ENCODE measurements at regions not wholly inside any gene's neighbourhood (a gene's known extent, or its start where the extent isn't known, plus 50 kb on each side); places are given as distances from the start of the nearest gene placed in this dataset.

DNA sequence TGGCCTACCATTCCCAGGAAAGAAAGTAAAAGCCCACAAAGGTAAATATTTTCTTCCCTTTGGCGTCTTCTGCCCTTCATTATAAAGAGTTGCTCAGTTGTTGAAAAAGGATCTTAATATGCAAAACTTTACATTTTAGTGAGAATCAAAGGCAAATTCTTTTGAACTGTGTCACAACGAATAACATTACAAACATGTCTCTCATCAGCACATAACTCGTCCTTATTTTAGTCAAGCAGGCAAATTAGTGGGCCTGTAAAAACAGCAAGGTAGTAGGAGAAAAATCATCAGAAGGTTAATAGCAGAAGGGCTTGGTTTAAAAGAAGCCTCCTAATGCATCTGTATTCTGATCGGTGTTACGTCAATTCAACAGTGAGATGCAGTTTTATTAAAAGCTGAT lies 647.3 kb upstream of the DIPK2B start:
- Histone ChIP-seq H3K27ac (replicated peaks) (no peak overlapping the region), H3K27me3 (ENCODE audit: insufficient read depth, poor library complexity, severe bottlenecking) (no peaks in the 10 kb centered on the region), H3K4me3 (replicated peaks; ENCODE audit: insufficient read depth, low read length) (no peak overlapping the region)
- TF ChIP-seq, protein P1, sequence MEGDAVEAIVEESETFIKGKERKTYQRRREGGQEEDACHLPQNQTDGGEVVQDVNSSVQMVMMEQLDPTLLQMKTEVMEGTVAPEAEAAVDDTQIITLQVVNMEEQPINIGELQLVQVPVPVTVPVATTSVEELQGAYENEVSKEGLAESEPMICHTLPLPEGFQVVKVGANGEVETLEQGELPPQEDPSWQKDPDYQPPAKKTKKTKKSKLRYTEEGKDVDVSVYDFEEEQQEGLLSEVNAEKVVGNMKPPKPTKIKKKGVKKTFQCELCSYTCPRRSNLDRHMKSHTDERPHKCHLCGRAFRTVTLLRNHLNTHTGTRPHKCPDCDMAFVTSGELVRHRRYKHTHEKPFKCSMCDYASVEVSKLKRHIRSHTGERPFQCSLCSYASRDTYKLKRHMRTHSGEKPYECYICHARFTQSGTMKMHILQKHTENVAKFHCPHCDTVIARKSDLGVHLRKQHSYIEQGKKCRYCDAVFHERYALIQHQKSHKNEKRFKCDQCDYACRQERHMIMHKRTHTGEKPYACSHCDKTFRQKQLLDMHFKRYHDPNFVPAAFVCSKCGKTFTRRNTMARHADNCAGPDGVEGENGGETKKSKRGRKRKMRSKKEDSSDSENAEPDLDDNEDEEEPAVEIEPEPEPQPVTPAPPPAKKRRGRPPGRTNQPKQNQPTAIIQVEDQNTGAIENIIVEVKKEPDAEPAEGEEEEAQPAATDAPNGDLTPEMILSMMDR (IDR thresholded peaks at IDR 0.05; ENCODE audit: insufficient read depth, low read length) = no peak
- TF ChIP-seq POLR2AphosphoS5 (IDR thresholded peaks at IDR 0.05; ENCODE audit: low read depth) = no peak
- TF ChIP-seq, protein P2, sequence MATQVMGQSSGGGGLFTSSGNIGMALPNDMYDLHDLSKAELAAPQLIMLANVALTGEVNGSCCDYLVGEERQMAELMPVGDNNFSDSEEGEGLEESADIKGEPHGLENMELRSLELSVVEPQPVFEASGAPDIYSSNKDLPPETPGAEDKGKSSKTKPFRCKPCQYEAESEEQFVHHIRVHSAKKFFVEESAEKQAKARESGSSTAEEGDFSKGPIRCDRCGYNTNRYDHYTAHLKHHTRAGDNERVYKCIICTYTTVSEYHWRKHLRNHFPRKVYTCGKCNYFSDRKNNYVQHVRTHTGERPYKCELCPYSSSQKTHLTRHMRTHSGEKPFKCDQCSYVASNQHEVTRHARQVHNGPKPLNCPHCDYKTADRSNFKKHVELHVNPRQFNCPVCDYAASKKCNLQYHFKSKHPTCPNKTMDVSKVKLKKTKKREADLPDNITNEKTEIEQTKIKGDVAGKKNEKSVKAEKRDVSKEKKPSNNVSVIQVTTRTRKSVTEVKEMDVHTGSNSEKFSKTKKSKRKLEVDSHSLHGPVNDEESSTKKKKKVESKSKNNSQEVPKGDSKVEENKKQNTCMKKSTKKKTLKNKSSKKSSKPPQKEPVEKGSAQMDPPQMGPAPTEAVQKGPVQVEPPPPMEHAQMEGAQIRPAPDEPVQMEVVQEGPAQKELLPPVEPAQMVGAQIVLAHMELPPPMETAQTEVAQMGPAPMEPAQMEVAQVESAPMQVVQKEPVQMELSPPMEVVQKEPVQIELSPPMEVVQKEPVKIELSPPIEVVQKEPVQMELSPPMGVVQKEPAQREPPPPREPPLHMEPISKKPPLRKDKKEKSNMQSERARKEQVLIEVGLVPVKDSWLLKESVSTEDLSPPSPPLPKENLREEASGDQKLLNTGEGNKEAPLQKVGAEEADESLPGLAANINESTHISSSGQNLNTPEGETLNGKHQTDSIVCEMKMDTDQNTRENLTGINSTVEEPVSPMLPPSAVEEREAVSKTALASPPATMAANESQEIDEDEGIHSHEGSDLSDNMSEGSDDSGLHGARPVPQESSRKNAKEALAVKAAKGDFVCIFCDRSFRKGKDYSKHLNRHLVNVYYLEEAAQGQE (IDR thresholded peaks at IDR 0.05; ENCODE audit: insufficient replicate concordance, low read depth) = no peak
- TF ChIP-seq GABPA (IDR thresholded peaks at IDR 0.05; ENCODE audit: low read depth) = no peak
- no peak for TF ChIP-seq SPI1 (IDR thresholded peaks at IDR 0.05; ENCODE audit: borderline replicate concordance, low read depth)
- DNase-seq (ENCODE audit: low read depth in 1 of 2, low spot score in 1 of 2) = no peak

DNA sequence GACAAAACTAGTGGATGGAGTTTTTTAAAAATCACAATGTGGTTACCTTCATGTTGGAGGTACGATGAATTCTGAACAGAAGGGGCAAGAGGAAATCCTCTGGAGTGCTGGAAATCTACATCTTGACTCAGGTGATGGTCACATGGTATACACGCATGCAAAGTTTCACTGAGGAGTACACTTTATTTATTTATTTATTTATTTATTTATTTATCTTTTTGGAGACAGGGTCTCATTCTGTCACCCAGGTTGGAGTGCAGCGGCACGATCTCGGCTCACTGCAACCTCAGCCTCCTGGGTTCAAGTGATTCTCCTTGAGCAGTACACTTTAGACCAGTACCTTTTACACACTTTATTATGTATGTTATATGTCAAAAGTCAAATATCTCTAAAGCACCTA lies 645.7 kb upstream of the DIPK2B start:
- Histone ChIP-seq H3K4me3 (replicated peaks; ENCODE audit: insufficient read depth, low read length) (no peak overlapping the region), H3K27ac (replicated peaks) (no peak overlapping the region), H3K27me3 (ENCODE audit: insufficient read depth, poor library complexity, severe bottlenecking) (no peaks in the 10 kb centered on the region)
- no peak for DNase-seq (ENCODE audit: low read depth in 1 of 2, low spot score in 1 of 2)
- no peak for TF ChIP-seq SPI1 (IDR thresholded peaks at IDR 0.05; ENCODE audit: borderline replicate concordance, low read depth)
- no peak for TF ChIP-seq POLR2AphosphoS5 (IDR thresholded peaks at IDR 0.05; ENCODE audit: low read depth)
- TF ChIP-seq, protein P1 (IDR thresholded peaks at IDR 0.05; ENCODE audit: insufficient read depth, low read length) = no peak
- TF ChIP-seq, protein P2 (IDR thresholded peaks at IDR 0.05; ENCODE audit: insufficient replicate concordance, low read depth) = no peak
- TF ChIP-seq GABPA (IDR thresholded peaks at IDR 0.05; ENCODE audit: low read depth) = no peak

DNA sequence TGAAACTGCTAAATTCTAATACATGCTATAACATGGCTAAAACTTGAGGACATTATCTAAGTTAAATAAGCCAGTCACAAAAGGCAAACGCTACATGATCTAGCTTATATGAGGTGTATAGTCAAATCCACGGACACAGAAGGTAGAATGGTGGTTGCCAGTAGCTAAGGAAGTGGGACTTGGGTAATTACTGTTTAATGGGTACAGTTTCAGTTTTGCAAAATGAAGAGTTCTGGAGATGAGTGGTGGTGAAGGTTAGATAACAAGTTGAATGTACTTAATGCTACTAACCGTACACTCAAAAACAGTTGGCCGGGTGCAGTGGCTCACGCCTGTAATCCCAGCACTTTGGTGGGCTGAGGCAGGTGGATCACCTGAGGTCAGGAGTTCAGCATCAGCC lies 644.5 kb upstream of the DIPK2B start:
- no peaks in the 10 kb centered on the region for H3K27me3 ChIP-seq (ENCODE audit: insufficient read depth, poor library complexity, severe bottlenecking)
- no peak for DNase-seq (ENCODE audit: low read depth in 1 of 2, low spot score in 1 of 2)
- H3K4me3 ChIP-seq (replicated peaks; ENCODE audit: insufficient read depth, low read length) = no peak overlapping the region
- H3K27ac ChIP-seq (replicated peaks) = no peak overlapping the region
- TF ChIP-seq GABPA (IDR thresholded peaks at IDR 0.05; ENCODE audit: low read depth) (no peak), SPI1 (IDR thresholded peaks at IDR 0.05; ENCODE audit: borderline replicate concordance, low read depth) (no peak), POLR2AphosphoS5 (IDR thresholded peaks at IDR 0.05; ENCODE audit: low read depth) (no peak)
- TF ChIP-seq, protein P2 (IDR thresholded peaks at IDR 0.05; ENCODE audit: insufficient replicate concordance, low read depth) = no peak
- TF ChIP-seq, protein P1 (IDR thresholded peaks at IDR 0.05; ENCODE audit: insufficient read depth, low read length) = no peak
